Thyroid gland (tissue), 4 donors: ENCODE measurements at regions not wholly inside any gene's neighbourhood (a gene's known extent, or its start where the extent isn't known, plus 50 kb on each side); places are given as distances from the start of the nearest gene placed in this dataset.

Source experiments
- CTCF ChIP-seq, 6 experiments: fragments of 200-600 bp in 3 of 6; fragments of 450-650 bp in 3 of 6; sonication (generic) in 3 of 6; IDR thresholded peaks; one replicate each; pipeline ENCODE4 v1.5.1; 2016 to 2019; ENCODE audit warnings: antibody characterized with exemption in 6 of 6, mild to moderate bottlenecking in 2 of 6, inconsistent platforms in 1 of 6, moderate library complexity in 1 of 6
- POLR2A ChIP-seq, 2 donors: fragments of 450-650 bp; IDR thresholded peaks; one replicate each; pipeline ENCODE4 v1.6.1; 2017; ENCODE audit warnings: antibody characterized with exemption in 2 of 2, mild to moderate bottlenecking in 2 of 2, moderate library complexity in 1 of 2

GRCh38 chr7:34217972-34218371 is 312.6 kb downstream of the BMPER start:
- no peak for TF ChIP-seq POLR2A (IDR thresholded peaks at IDR 0.05)
- no peak for TF ChIP-seq CTCF (IDR thresholded peaks at IDR 0.05)
